GM19324 (cell line): ENCODE measurements at regions not wholly inside any gene's neighbourhood (a gene's known extent, or its start where the extent isn't known, plus 50 kb on each side); places are given as distances from the start of the nearest gene placed in this dataset.

Source experiments
- ATAC-seq: cut with Tn5 transposase; IDR thresholded peaks from one replicate; pipeline ENCODE4 v1.9.1; 2021; ENCODE audit warnings: mild to moderate bottlenecking, moderate library complexity; ENCODE audit not compliant: unreplicated experiment, low FRiP score

- ATAC-seq, result no peak
Observed at GRCh38 chr20:22410556-22411130, 173.7 kb downstream of the FOXA2 start.

GRCh38 chr20:22408521-22409402, 175.6 kb downstream of the FOXA2 start:
- no peak for ATAC-seq

GRCh38 chr20:22407237-22408193, 176.9 kb downstream of the FOXA2 start:
- ATAC-seq, result no peak

GRCh38 chr20:22404419-22405170, 179.8 kb downstream of the FOXA2 start:
- ATAC-seq, result no peak

GRCh38 chr20:22403632-22404361, 180.6 kb downstream of the FOXA2 start:
- ATAC-seq, result no peak

- ATAC-seq, result no peak
Observed at GRCh38 chr20:22403022-22403631, 181.2 kb downstream of the FOXA2 start.

- no peak for ATAC-seq
Observed at GRCh38 chr20:22402550-22402949, 181.8 kb downstream of the FOXA2 start.

GRCh38 chr20:22400440-22400839, 183.9 kb downstream of the FOXA2 start:
- ATAC-seq, result no peak

- no peak for ATAC-seq
Observed at GRCh38 chr20:22394583-22394982, 189.8 kb downstream of the FOXA2 start.

- ATAC-seq, result no peak
Observed at GRCh38 chr20:22390543-22390903, 193.8 kb downstream of the FOXA2 start.

GRCh38 chr20:22389836-22390542, 194.4 kb downstream of the FOXA2 start:
- no peak for ATAC-seq

GRCh38 chr20:22387452-22387851, 196.9 kb downstream of the FOXA2 start:
- ATAC-seq, result no peak

- no peak for ATAC-seq
Observed at GRCh38 chr20:22386306-22386623, 198.1 kb downstream of the FOXA2 start.

GRCh38 chr20:22385602-22386305, 198.6 kb downstream of the FOXA2 start:
- ATAC-seq, result no peak

GRCh38 chr20:22384978-22385377, 199.4 kb downstream of the FOXA2 start:
- no peak for ATAC-seq

GRCh38 chr20:22383156-22383555, 201.2 kb downstream of the FOXA2 start:
- no peak for ATAC-seq

GRCh38 chr20:22382742-22383141, 201.6 kb downstream of the FOXA2 start:
- ATAC-seq, result no peak

- no peak for ATAC-seq
Observed at GRCh38 chr20:22381812-22382416, 202.5 kb downstream of the FOXA2 start.
